Central memory CD8-positive, alpha-beta T cell (primary cell): ENCODE measurements at regions not wholly inside any gene's neighbourhood (a gene's known extent, or its start where the extent isn't known, plus 50 kb on each side); places are given as distances from the start of the nearest gene placed in this dataset.
"Not testable (repeated sequence)": the region's sequence is repeated elsewhere in the genome, so short reads cannot be mapped to it uniquely, and the experiment has no call there.

Source experiments
- ATAC-seq: fragments of 150-1000 bp; cut with Tn5 transposase; replicated peaks from 2 replicates; pipeline ENCODE4 v1.10.0; 2022; ENCODE audit warnings: mild to moderate bottlenecking, moderate FRiP score, moderate number of reproducible peaks; ENCODE audit not compliant: poor library complexity, severe bottlenecking; ENCODE audit errors: extremely low read depth
- DNase-seq, 2 donors: peaks; one replicate each; pipeline ENCODE4 v3.0.0; 2021; ENCODE audit warnings: low spot score in 2 of 2
- H3K27ac Mint-ChIP-seq: one replicate; pipeline ENCODE4 v1.8.0; 2022; ENCODE audit warnings: low read depth, mild to moderate bottlenecking, moderate library complexity, mixed read lengths
- H3K27me3 Mint-ChIP-seq: one replicate; pipeline ENCODE4 v1.8.0; 2022; ENCODE audit warnings: mixed read lengths
- H3K36me3 Mint-ChIP-seq: one replicate; pipeline ENCODE4 v1.8.0; 2022; ENCODE audit warnings: mild to moderate bottlenecking, moderate library complexity, mixed read lengths; ENCODE audit not compliant: insufficient read depth
- H3K4me1 Mint-ChIP-seq: one replicate; pipeline ENCODE4 v1.8.0; 2022; ENCODE audit warnings: mixed read lengths
- H3K4me3 Mint-ChIP-seq: one replicate; pipeline ENCODE4 v1.8.0; 2022; ENCODE audit warnings: mild to moderate bottlenecking, moderate library complexity, mixed read lengths
- H3K9me3 Mint-ChIP-seq: one replicate; pipeline ENCODE4 v1.8.0; 2022; ENCODE audit warnings: mixed read lengths

GRCh38 chr2:49621016-49621415 lies 466.7 kb upstream of the FSHR start:
- ATAC-seq, result no peak
- Mint-ChIP-seq H3K4me3 (no peak overlapping the region), H3K27me3 (no peaks in the 10 kb centered on the region)

GRCh38 chr2:49619804-49620203 lies 465.5 kb upstream of the FSHR start:
- H3K27ac Mint-ChIP-seq, result no peak overlapping the region
- H3K4me3 Mint-ChIP-seq, result no peak overlapping the region
- H3K9me3 Mint-ChIP-seq, result peaks cover 8% of the 10 kb centered on the region
- H3K36me3 Mint-ChIP-seq, result no peaks in the 10 kb centered on the region
- ATAC-seq, result no peak
- no peaks in the 10 kb centered on the region for H3K27me3 Mint-ChIP-seq
- DNase-seq, result no peak
- H3K4me1 Mint-ChIP-seq, result no peaks in the 10 kb centered on the region

More at GRCh38 chr2:49621016-49621415, 466.7 kb upstream of the FSHR start:
- Mint-ChIP-seq H3K27ac (no peak overlapping the region), H3K9me3 (peaks cover 8% of the 10 kb centered on the region), H3K4me1 (no peaks in the 10 kb centered on the region), H3K36me3 (no peaks in the 10 kb centered on the region)
- no peak for DNase-seq

DNA sequence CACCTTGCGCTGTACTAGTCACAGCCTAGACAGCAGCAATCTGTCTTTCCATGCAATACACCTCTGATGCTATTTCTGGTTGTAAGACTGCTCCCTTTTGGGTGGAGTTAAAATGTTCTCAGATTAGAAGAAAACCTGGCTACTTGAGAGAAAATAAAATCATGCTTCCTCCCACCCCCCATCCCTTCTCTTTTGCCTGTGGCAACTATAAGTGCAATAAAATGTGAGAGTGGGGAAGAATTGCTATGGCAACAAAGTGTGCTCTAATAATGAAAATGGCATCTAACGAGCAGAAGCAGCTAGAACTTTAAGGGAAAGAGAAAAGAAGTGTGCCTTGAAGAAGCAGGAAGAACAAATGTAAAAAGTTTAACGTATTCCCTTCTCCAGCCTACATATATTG lies 464.2 kb upstream of the FSHR start:
- ATAC-seq, result no peak
- Mint-ChIP-seq H3K4me3 (no peak overlapping the region), H3K36me3 (no peaks in the 10 kb centered on the region), H3K9me3 (peaks cover 14% of the 10 kb centered on the region), H3K27me3 (no peaks in the 10 kb centered on the region), H3K4me1 (no peaks in the 10 kb centered on the region), H3K27ac (no peak overlapping the region)
- no peak for DNase-seq

- no peak overlapping the region for H3K4me3 Mint-ChIP-seq
- DNase-seq, result no peak
- no peaks in the 10 kb centered on the region for H3K4me1 Mint-ChIP-seq
- no peak overlapping the region for H3K27ac Mint-ChIP-seq
- ATAC-seq, result no peak
- H3K9me3 Mint-ChIP-seq, result peaks cover 18% of the 10 kb centered on the region
- H3K36me3 Mint-ChIP-seq, result no peaks in the 10 kb centered on the region
- no peaks in the 10 kb centered on the region for H3K27me3 Mint-ChIP-seq
These were observed 462.5 kb upstream of the FSHR start for GRCh38 chr2:49616800-49617199.

DNA sequence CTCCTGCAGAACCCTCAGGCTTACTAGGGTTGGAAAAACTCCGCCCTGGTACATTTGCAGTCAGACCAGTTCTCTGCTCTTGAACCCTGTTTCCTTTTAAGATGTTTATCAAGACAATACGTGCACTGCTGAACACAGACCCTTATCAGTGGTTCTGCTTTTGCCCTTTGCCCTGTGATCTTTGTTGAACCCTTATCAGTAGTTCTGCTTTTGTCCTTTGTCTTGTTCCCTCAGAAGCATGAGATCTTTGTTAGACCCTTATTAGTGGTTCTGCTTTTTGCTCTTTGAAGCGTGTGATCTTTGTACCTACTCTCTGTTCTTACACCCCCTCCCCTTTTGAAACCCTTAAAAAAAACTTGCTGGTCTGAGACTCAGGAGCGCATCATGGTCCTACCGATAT lies 457.5 kb upstream of the FSHR start:
- not testable (repeated sequence) for H3K36me3 Mint-ChIP-seq, H3K27me3 Mint-ChIP-seq, DNase-seq, ATAC-seq, H3K27ac Mint-ChIP-seq, H3K4me3 Mint-ChIP-seq, H3K4me1 Mint-ChIP-seq
- peaks cover 17% of the 10 kb centered on the region for H3K9me3 Mint-ChIP-seq

DNA sequence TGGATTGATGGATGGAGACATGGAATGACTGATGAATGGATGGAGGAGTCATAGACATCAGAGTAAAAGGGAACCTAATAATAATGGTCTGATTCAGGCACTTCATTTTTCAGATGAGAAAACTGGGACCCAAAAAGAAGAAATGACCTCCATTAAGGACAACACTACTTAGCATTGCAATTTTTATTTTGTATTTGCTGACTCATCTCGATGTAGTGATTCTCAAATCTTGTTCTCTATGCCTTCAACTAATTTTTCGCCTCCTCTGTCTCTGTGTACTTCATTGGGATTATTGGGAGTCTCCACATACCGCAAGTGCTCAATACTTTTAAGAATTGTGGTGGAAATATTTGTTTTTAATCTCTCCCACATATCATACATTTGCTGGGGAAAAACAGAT lies 446.2 kb upstream of the FSHR start:
- ATAC-seq (no peak), DNase-seq (no peak)
- Mint-ChIP-seq H3K36me3 (no peaks in the 10 kb centered on the region), H3K4me1 (no peaks in the 10 kb centered on the region), H3K4me3 (no peak overlapping the region), H3K27ac (no peak overlapping the region), H3K27me3 (no peaks in the 10 kb centered on the region), H3K9me3 (peaks cover 18% of the 10 kb centered on the region)

GRCh38 chr2:49598231-49598630 lies 443.9 kb upstream of the FSHR start:
- H3K4me1 Mint-ChIP-seq, result no peaks in the 10 kb centered on the region
- no peak for ATAC-seq
- H3K9me3 Mint-ChIP-seq, result peaks cover 29% of the 10 kb centered on the region
- DNase-seq, result no peak
- H3K27ac Mint-ChIP-seq, result no peak overlapping the region
- no peaks in the 10 kb centered on the region for H3K36me3 Mint-ChIP-seq
- no peak overlapping the region for H3K4me3 Mint-ChIP-seq
- H3K27me3 Mint-ChIP-seq, result no peaks in the 10 kb centered on the region

- H3K36me3 Mint-ChIP-seq, result no peaks in the 10 kb centered on the region
- DNase-seq, result no peak
- H3K4me3 Mint-ChIP-seq, result no peak overlapping the region
- no peak for ATAC-seq
- no peak overlapping the region for H3K27ac Mint-ChIP-seq
- H3K4me1 Mint-ChIP-seq, result no peaks in the 10 kb centered on the region
- peaks cover 22% of the 10 kb centered on the region for H3K9me3 Mint-ChIP-seq
- no peaks in the 10 kb centered on the region for H3K27me3 Mint-ChIP-seq
These were observed 431.6 kb upstream of the FSHR start for GRCh38 chr2:49585921-49586320.

- ATAC-seq (no peak), DNase-seq (no peak)
- Mint-ChIP-seq H3K27ac (no peak overlapping the region), H3K27me3 (no peaks in the 10 kb centered on the region), H3K4me3 (no peak overlapping the region), H3K9me3 (peaks cover 30% of the 10 kb centered on the region), H3K4me1 (no peaks in the 10 kb centered on the region), H3K36me3 (no peaks in the 10 kb centered on the region)
These were observed 428.6 kb upstream of the FSHR start for GRCh38 chr2:49582946-49583345.

GRCh38 chr2:49577041-49577440 lies 422.7 kb upstream of the FSHR start:
- H3K27me3 Mint-ChIP-seq, result no peaks in the 10 kb centered on the region
- no peaks in the 10 kb centered on the region for H3K36me3 Mint-ChIP-seq
- H3K4me3 Mint-ChIP-seq, result no peak overlapping the region
- ATAC-seq (no peak), DNase-seq (no peak)
- H3K4me1 Mint-ChIP-seq, result no peaks in the 10 kb centered on the region
- H3K9me3 Mint-ChIP-seq, result peaks cover 23% of the 10 kb centered on the region
- no peak overlapping the region for H3K27ac Mint-ChIP-seq

DNA sequence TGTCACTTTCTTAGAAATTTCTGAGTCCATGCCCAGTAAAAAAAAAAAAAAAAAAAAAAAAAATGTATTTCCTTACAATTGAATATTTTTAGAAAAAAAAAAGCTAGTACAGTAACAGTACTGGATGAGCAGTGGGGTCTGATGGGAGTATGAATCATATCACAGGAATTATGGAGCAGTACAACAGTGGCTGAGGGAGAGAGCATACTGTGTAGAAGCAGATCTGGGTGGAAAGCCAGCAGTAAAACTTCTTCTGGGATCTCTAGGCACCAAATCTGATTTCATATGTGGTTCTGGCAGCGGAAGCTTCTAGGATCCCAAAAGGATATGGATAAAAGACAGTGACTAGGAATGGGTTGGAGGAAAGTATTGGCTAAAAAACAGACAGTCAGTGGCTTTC lies 414.9 kb upstream of the FSHR start:
- H3K9me3 Mint-ChIP-seq, result peaks cover 26% of the 10 kb centered on the region
- no peak overlapping the region for H3K27ac Mint-ChIP-seq
- H3K27me3 Mint-ChIP-seq, result no peaks in the 10 kb centered on the region
- no peak overlapping the region for H3K4me3 Mint-ChIP-seq
- no peak for DNase-seq
- no peak for ATAC-seq
- H3K36me3 Mint-ChIP-seq, result no peaks in the 10 kb centered on the region
- no peaks in the 10 kb centered on the region for H3K4me1 Mint-ChIP-seq

DNA sequence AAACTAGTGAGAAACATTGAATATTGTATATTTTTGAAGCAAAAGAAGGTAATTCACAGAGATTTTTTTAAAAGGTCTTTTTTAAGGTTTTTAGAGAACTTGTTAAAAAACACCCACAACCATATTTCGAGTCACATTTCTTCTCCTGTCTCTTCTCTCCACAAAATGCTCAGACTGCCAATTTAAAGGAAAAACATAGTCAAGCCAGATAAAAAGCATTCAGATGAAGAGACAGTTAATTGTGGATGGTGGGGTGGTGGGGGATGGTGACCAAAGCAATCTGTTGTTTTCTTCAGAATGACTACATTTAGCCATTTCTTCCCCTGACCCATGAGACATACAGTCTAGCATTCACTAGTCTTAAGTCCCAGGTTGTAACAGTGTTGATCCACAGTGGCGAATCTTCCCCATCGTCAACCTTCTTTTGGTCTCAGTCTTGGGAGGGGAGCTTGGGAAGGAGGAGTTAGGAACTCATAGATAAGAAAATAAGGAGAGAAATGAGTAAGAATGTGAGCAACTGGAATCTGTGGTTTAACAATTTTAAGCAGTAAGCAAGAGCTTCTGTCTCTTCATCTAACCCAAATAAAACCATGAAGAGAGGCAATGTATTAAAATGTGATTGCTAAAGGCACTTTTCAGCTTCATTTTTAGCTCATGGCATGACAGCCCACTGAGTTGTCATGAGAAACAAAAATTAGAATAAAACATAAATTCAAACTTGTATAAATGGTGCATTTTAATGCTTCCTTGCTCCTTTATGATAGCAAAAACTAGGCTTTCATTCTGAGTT lies 413.7 kb upstream of the FSHR start:
- Mint-ChIP-seq H3K27ac (no peak overlapping the region), H3K4me3 (no peak overlapping the region), H3K36me3 (no peaks in the 10 kb centered on the region), H3K4me1 (no peaks in the 10 kb centered on the region), H3K27me3 (no peaks in the 10 kb centered on the region), H3K9me3 (peaks cover 21% of the 10 kb centered on the region)
- no peak for ATAC-seq
- DNase-seq, result no peak

- Mint-ChIP-seq H3K36me3 (no peaks in the 10 kb centered on the region), H3K4me3 (no peak overlapping the region), H3K4me1 (no peaks in the 10 kb centered on the region), H3K27ac (no peak overlapping the region), H3K9me3 (peaks cover 19% of the 10 kb centered on the region), H3K27me3 (no peaks in the 10 kb centered on the region)
- ATAC-seq (no peak), DNase-seq (no peak)
These were observed 412.7 kb upstream of the FSHR start for GRCh38 chr2:49567021-49567420.
